Endothelial cell of umbilical vein (primary cell): ENCODE measurements at regions not wholly inside any gene's neighbourhood (a gene's known extent, or its start where the extent isn't known, plus 50 kb on each side); places are given as distances from the start of the nearest gene placed in this dataset.

ENCODE experiments used
- BruUV-seq: library from RNA; stranded (reverse); fragments of 400-500 nt; replicated peaks from 2 replicates; lab custom pipeline; 2021; lab: Mats Ljungman, UMichigan
- CTCF ChIA-PET: fragments of 300-600, 350-600 bp; sonication (Branson Sonifier 250); formaldehyde crosslinking; loops from one replicate; lab custom pipeline; 2021; ENCODE audit warnings: antibody characterized with exemption, inconsistent platforms; lab: Charles Lee
- POLR2A ChIA-PET: fragments of 300-600, 350-600 bp; sonication (Branson Sonifier 250); formaldehyde crosslinking; loops from one replicate; lab custom pipeline; 2021; ENCODE audit warnings: antibody characterized with exemption, inconsistent platforms; lab: Charles Lee
- DNase-seq: peaks from one replicate; pipeline ENCODE4 v3.0.0-alpha.2; 2011; ENCODE audit warnings: low read depth, low spot score
- FAIRE-seq: peaks from 2 replicates; lab custom pipeline; 2011; peaks lifted over from hg19 to GRCh38; lab: Jason Lieb, UNC
- H2AFZ ChIP-seq: 2 replicates; pipeline ENCODE4 v1.6.0; 2012; ENCODE audit warnings: low read depth, low read length, control low read depth, inconsistent platforms
- H3K27ac ChIP-seq: 2 replicates; pipeline ENCODE4 v1.5.1; 2011; ENCODE audit warnings: low read depth, mild to moderate bottlenecking, control low read depth, low read length, moderate library complexity; ENCODE audit not compliant: insufficient read depth
- H3K27me3 ChIP-seq, 2 experiments: 2 replicates each; pipeline versions ENCODE4 v1.6.0 to v1.6.1; 2011; ENCODE audit warnings: low read length in 2 of 2, mixed read lengths in 1 of 2; ENCODE audit not compliant: control insufficient read depth in 2 of 2, insufficient read depth in 2 of 2
- H3K36me3 ChIP-seq, 2 experiments: 2 replicates in 1 of 2; 3 replicates in 1 of 2; pipeline ENCODE4 v1.5.1; 2011; ENCODE audit warnings: low read length in 2 of 2, mild to moderate bottlenecking in 1 of 2, moderate library complexity in 1 of 2; ENCODE audit not compliant: control insufficient read depth in 2 of 2, insufficient read depth in 2 of 2; ENCODE audit errors: extremely low read depth in 1 of 2
- H3K4me1 ChIP-seq: 3 replicates; pipeline ENCODE4 v1.5.1; 2011; ENCODE audit warnings: mild to moderate bottlenecking, low read length; ENCODE audit not compliant: control insufficient read depth, insufficient read depth; ENCODE audit errors: extremely low read depth
- H3K4me2 ChIP-seq: 2 replicates; pipeline ENCODE4 v1.6.1; 2011; ENCODE audit warnings: low read length, control low read depth, mixed read lengths; ENCODE audit not compliant: insufficient read depth
- H3K4me3 ChIP-seq, 3 experiments: fragments of 200-600 bp in 1 of 3; sonication (generic), shearing (Covaris generic) in 1 of 3; replicated peaks in 1 of 3; 2 replicates each; pipeline ENCODE4 v1.5.1; 2011 to 2016; ENCODE audit warnings: control low read depth in 3 of 3, low read length in 3 of 3, mild to moderate bottlenecking in 2 of 3, inconsistent platforms in 1 of 3, low read depth in 1 of 3, moderate library complexity in 1 of 3; ENCODE audit not compliant: insufficient read depth in 1 of 3
- H3K79me2 ChIP-seq: 2 replicates; pipeline ENCODE4 v1.6.0; 2012; ENCODE audit warnings: low read length, inconsistent platforms; ENCODE audit not compliant: control insufficient read depth, insufficient read depth
- H3K9ac ChIP-seq: replicated peaks from 2 replicates; pipeline ENCODE3; 2011; ENCODE audit warnings: low read length, control low read depth; ENCODE audit not compliant: insufficient read depth; ENCODE audit errors: extremely low read depth
- H3K9me1 ChIP-seq: replicated peaks from 3 replicates; pipeline ENCODE4 v1.6.0; 2011; ENCODE audit warnings: mild to moderate bottlenecking, low read length; ENCODE audit not compliant: control insufficient read depth, insufficient read depth; ENCODE audit errors: extremely low read depth
- H3K9me3 ChIP-seq: replicated peaks from 2 replicates; pipeline ENCODE4 v1.5.1; 2012; ENCODE audit warnings: low read length, inconsistent platforms; ENCODE audit not compliant: control insufficient read depth, insufficient read depth
- H4K20me1 ChIP-seq: replicated peaks from 2 replicates; pipeline ENCODE3; 2011; ENCODE audit warnings: mild to moderate bottlenecking, low read length; ENCODE audit not compliant: control insufficient read depth, insufficient read depth; ENCODE audit errors: extremely low read depth
- EZH2 ChIP-seq: IDR thresholded peaks from 2 replicates; pipeline ENCODE4 v1.6.1; 2012; ENCODE audit warnings: borderline replicate concordance, low read depth, mild to moderate bottlenecking, moderate library complexity, low read length, inconsistent platforms; ENCODE audit not compliant: severe bottlenecking
- FOS ChIP-seq: IDR thresholded peaks from 2 replicates; pipeline ENCODE4 v1.6.1; 2011; ENCODE audit warnings: mild to moderate bottlenecking, low read length, moderate library complexity, borderline replicate concordance; ENCODE audit not compliant: insufficient read depth
- GATA2 ChIP-seq: IDR thresholded peaks from 2 replicates; pipeline ENCODE4 v1.7.0; 2011; ENCODE audit warnings: low read depth, mild to moderate bottlenecking, moderate library complexity, mixed read lengths, low read length; ENCODE audit not compliant: insufficient read length, insufficient read depth
- JUN ChIP-seq: IDR thresholded peaks from 2 replicates; pipeline ENCODE4 v1.6.1; 2011; ENCODE audit warnings: borderline replicate concordance, low read depth; ENCODE audit not compliant: insufficient read length, insufficient read depth
- MYC ChIP-seq: IDR thresholded peaks from one replicate; pipeline ENCODE4 v1.6.1; 2011; ENCODE audit warnings: mild to moderate bottlenecking, low read depth, low read length
- POLR2A ChIP-seq: IDR thresholded peaks from 2 replicates; pipeline ENCODE4 v1.6.1; 2012; ENCODE audit warnings: low read depth, mild to moderate bottlenecking, control low read depth, low read length
- POLR2AphosphoS5 ChIP-seq: IDR thresholded peaks from 2 replicates; pipeline ENCODE4 v1.6.1; 2012; ENCODE audit warnings: low read depth, mild to moderate bottlenecking, control low read depth, low read length, moderate library complexity; ENCODE audit not compliant: insufficient read depth
- dilution Hi-C: fragments of 300-500 bp; cut with MboI; formaldehyde crosslinking; loops from one replicate; pipeline ENCODE4 v1.15.0; 2019; ENCODE audit warnings: low sequenced_read_pairs; ENCODE audit not compliant: extremely low pct_ligation_motif_present
- intact Hi-C: fragments of 100-400 bp; cut with micrococcal nuclease; formaldehyde crosslinking; loops from one replicate; pipeline ENCODE4 v1.10.0; 2022
- TF ChIP-seq, protein P1 (sequence below): IDR thresholded peaks from 2 replicates; pipeline ENCODE4 v1.6.1; 2011; ENCODE audit not compliant: insufficient read depth, insufficient read length
- TF ChIP-seq, protein P2 (sequence below), 2 donors: IDR thresholded peaks; 1 replicate in 1 of 2; 2 replicates in 1 of 2; pipeline ENCODE4 v1.5.1; 2011; ENCODE audit warnings: low read length in 2 of 2, mild to moderate bottlenecking in 2 of 2, moderate library complexity in 2 of 2, control low read depth in 1 of 2, inconsistent platforms in 1 of 2, low read depth in 1 of 2; ENCODE audit not compliant: insufficient read depth in 1 of 2; ENCODE audit errors: extremely low read depth in 1 of 2

DNA sequence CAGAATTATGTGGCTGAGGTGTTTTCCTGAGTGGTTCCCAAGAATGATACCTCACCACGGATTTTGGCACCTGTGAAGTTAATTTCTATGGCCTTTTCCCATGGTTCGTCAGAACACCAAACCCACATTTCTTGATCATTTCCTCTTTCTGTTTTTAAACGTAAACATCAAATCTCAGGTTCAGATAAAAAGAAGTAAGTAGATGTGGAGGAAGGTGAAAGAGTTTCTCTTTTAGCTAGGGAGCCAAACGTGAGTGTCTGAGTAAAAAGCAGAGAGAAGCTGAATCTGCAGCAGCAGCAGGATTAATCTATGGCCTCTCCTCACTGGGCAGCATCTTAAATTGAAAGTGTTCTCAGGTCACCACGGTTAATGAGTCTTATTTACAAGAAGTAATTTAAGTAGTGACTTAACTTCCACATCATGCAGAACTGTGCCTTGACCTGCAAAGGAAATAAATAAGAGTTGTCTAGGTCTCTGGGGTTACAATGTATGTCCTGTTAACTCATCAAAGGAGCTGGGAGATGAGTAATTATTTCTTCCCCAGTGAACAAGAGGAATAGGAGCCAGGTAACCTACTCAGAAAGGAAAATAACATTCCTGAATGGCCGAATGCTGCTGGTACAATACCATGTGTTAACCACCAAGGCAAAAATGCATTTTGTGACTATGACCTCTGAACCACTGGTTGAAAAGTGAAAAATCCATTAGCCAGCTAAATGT, 139.6 kb upstream of the NETO1 start:
- dilution Hi-C loops = no loop called here
- Histone ChIP-seq H3K4me2 (no peak overlapping the region), H4K20me1 (no peaks in the 10 kb centered on the region), H3K36me3 (no peaks in the 10 kb centered on the region), H3K9ac (no peak overlapping the region), H3K9me3 (peaks cover 3% of the 10 kb centered on the region), H3K27ac (no peak overlapping the region), H3K9me1 (no peaks in the 10 kb centered on the region), H3K79me2 (no peaks in the 10 kb centered on the region), H3K4me1 (no peaks in the 10 kb centered on the region), H3K4me3 (no peak overlapping the region), H2AFZ (no peak overlapping the region), H3K27me3 (no peaks in the 10 kb centered on the region)
- POLR2A ChIA-PET = no interaction called here
- FAIRE-seq (no peak), DNase-seq (no peak)
- intact Hi-C loops = no loop called here
- BruUV-seq = no TSS peak
- TF ChIP-seq FOS (no peak), GATA2 (no peak), MYC (no peak), POLR2A (no peak), JUN (no peak), POLR2AphosphoS5 (no peak), EZH2 (no peak)
- TF ChIP-seq, protein P1, sequence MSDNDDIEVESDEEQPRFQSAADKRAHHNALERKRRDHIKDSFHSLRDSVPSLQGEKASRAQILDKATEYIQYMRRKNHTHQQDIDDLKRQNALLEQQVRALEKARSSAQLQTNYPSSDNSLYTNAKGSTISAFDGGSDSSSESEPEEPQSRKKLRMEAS = no peak
- TF ChIP-seq, protein P2, sequence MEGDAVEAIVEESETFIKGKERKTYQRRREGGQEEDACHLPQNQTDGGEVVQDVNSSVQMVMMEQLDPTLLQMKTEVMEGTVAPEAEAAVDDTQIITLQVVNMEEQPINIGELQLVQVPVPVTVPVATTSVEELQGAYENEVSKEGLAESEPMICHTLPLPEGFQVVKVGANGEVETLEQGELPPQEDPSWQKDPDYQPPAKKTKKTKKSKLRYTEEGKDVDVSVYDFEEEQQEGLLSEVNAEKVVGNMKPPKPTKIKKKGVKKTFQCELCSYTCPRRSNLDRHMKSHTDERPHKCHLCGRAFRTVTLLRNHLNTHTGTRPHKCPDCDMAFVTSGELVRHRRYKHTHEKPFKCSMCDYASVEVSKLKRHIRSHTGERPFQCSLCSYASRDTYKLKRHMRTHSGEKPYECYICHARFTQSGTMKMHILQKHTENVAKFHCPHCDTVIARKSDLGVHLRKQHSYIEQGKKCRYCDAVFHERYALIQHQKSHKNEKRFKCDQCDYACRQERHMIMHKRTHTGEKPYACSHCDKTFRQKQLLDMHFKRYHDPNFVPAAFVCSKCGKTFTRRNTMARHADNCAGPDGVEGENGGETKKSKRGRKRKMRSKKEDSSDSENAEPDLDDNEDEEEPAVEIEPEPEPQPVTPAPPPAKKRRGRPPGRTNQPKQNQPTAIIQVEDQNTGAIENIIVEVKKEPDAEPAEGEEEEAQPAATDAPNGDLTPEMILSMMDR (IDR thresholded peaks at IDR 0.05; ENCODE audit: extremely low read depth in 1 of 2, insufficient read depth in 1 of 2, low read depth in 1 of 2, low read length in 2 of 2) = no peak
- CTCF ChIA-PET = no interaction called here
